ENCODE measurements at regions not wholly inside any gene's neighbourhood (a gene's known extent, or its start where the extent isn't known, plus 50 kb on each side); places are given as distances from the start of the nearest gene placed in this dataset.

- TF ChIP-seq EZH2phosphoT487 (IDR thresholded peaks at IDR 0.05; ENCODE audit: borderline replicate concordance, low read length) (no peak), CTCF (IDR thresholded peaks at IDR 0.05; ENCODE audit: low read depth, low read length, poor library complexity, severe bottlenecking) (no peak)
These were observed 172.3 kb downstream of the SHOX start for GRCh38 chrX:802846-803245.

All from DOHH2 (cell line).